ENCODE measurements at regions not wholly inside any gene's neighbourhood (a gene's known extent, or its start where the extent isn't known, plus 50 kb on each side); places are given as distances from the start of the nearest gene placed in this dataset.

DNA sequence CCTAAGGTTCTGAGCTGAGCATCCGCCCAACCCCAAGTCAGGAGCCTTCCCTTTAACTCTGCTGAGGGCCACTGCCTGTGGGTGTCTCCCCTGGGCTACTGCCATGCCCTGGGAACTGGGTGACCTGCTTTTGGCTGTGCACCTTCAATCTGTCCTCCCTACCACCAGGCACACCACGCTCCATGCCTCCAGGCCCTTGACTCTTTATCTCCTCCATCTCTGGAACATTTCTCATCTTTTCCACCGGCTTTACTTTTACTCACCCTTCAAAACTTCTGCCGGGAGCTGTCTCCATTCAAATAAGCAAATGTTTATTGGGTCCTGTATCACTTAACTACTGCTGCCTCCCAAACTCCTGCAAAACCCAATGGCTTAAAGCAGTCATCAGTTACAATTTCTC is 83.3 kb upstream of the NHSL1 start:
- H3K36me3 Mint-ChIP-seq (ENCODE audit: insufficient read depth, unreplicated experiment) = no peaks in the 10 kb centered on the region
- no peak overlapping the region for H3K4me3 Mint-ChIP-seq (ENCODE audit: low read depth, unreplicated experiment)
- no peaks in the 10 kb centered on the region for H3K9me3 Mint-ChIP-seq (ENCODE audit: low read depth, unreplicated experiment)
- DNase-seq = no peak
- H3K4me1 Mint-ChIP-seq (ENCODE audit: low read depth, unreplicated experiment) = no peaks in the 10 kb centered on the region
- no peak overlapping the region for H3K27ac Mint-ChIP-seq (ENCODE audit: unreplicated experiment)
- intact Hi-C loops (cut with micrococcal nuclease; ENCODE audit: unreplicated experiment) = no loop called here
- no peak for TF ChIP-seq CTCF (IDR thresholded peaks at IDR 0.05; ENCODE audit: unreplicated experiment)
- no TSS peak for BruUV-seq (replicated peaks)
- H3K27me3 Mint-ChIP-seq (ENCODE audit: unreplicated experiment) = no peaks in the 10 kb centered on the region
- CTCF ChIA-PET = no interaction called here

- intact Hi-C loops (cut with micrococcal nuclease; ENCODE audit: unreplicated experiment) = no loop called here
- H3K4me1 Mint-ChIP-seq (ENCODE audit: low read depth, unreplicated experiment) = peaks cover 14% of the 10 kb centered on the region
- BruUV-seq (replicated peaks) = no TSS peak
- CTCF ChIA-PET = interaction anchor here (0.6 kb wide), 1 partner anchor 179 kb away, joined by 3 read pairs; no protein-coding TSS in a partner anchor
- DNase-seq = no peak
- H3K27ac Mint-ChIP-seq (ENCODE audit: unreplicated experiment) = no peak overlapping the region
- TF ChIP-seq CTCF (IDR thresholded peaks at IDR 0.05; ENCODE audit: unreplicated experiment) = no peak
- no peaks in the 10 kb centered on the region for H3K9me3 Mint-ChIP-seq (ENCODE audit: low read depth, unreplicated experiment)
- H3K4me3 Mint-ChIP-seq (ENCODE audit: low read depth, unreplicated experiment) = no peak overlapping the region
- H3K27me3 Mint-ChIP-seq (ENCODE audit: unreplicated experiment) = no peaks in the 10 kb centered on the region
- no peaks in the 10 kb centered on the region for H3K36me3 Mint-ChIP-seq (ENCODE audit: insufficient read depth, unreplicated experiment)
These were observed 87.3 kb upstream of the NHSL1 start for GRCh38 chr6:138586638-138587037.

- CTCF ChIA-PET = no interaction called here
- H3K36me3 Mint-ChIP-seq (ENCODE audit: insufficient read depth, unreplicated experiment) = no peaks in the 10 kb centered on the region
- H3K4me1 Mint-ChIP-seq (ENCODE audit: low read depth, unreplicated experiment) = peaks cover 28% of the 10 kb centered on the region
- no peaks in the 10 kb centered on the region for H3K9me3 Mint-ChIP-seq (ENCODE audit: low read depth, unreplicated experiment)
- no peak overlapping the region for H3K27ac Mint-ChIP-seq (ENCODE audit: unreplicated experiment)
- no peak overlapping the region for H3K4me3 Mint-ChIP-seq (ENCODE audit: low read depth, unreplicated experiment)
- H3K27me3 Mint-ChIP-seq (ENCODE audit: unreplicated experiment) = no peaks in the 10 kb centered on the region
- intact Hi-C loops (cut with micrococcal nuclease; ENCODE audit: unreplicated experiment) = loop anchor here (1.0 kb wide), 1 partner anchor 177 kb away; no protein-coding TSS in a partner anchor
- peak; percentile 66 for TF ChIP-seq CTCF (IDR thresholded peaks at IDR 0.05; ENCODE audit: unreplicated experiment)
- no TSS peak for BruUV-seq (replicated peaks)
- peak; percentile 24 for DNase-seq
These were observed 89.6 kb upstream of the NHSL1 start for GRCh38 chr6:138588805-138589434.

DNA sequence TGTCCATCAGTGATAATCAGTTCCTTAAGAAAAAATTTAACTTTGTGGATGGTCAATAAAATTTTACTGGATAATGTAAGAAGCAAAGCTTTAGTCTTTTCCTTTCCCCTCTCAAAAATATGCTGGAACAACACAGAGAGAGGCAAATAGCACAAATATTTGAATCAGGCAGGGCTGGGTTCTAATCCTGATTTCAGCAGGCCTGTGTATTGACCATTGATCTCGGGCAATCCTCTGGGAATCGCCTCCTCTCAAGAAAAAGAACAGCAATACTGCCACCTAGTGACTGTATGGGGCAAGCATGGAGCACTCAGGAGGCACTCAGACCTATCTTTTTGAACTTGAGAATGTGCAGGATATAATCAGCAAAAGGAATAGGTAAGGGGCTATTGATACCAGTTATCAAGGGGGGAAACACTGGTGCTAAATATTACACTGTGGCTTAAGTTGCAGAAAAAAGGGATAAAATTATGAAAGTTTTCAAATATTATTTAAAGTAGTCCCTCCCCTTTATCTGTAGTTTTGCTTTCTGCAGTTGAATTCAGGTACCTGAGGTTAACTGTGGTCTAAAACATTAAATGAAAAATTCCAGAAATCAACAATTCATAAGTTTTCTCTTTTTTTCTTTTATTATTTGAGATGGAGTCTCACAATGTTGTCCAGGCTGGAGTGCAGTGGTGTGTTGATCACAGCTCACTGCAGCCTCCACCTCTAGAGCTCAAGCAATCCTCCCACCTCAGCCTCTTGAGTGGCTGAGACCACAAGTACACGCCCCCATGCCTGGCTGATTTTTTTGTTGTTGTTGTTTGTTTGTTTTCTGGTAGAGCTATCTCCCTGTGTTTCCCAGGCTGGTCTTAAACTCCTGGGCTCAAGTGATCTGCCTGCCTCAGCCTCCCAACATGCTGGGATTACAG is 91.8 kb upstream of the NHSL1 start:
- Mint-ChIP-seq H3K36me3 (ENCODE audit: insufficient read depth, unreplicated experiment) (no peaks in the 10 kb centered on the region), H3K27ac (ENCODE audit: unreplicated experiment) (peak overlapping the region; percentile 45), H3K4me3 (ENCODE audit: low read depth, unreplicated experiment) (no peak overlapping the region), H3K27me3 (ENCODE audit: unreplicated experiment) (no peaks in the 10 kb centered on the region), H3K9me3 (ENCODE audit: low read depth, unreplicated experiment) (no peaks in the 10 kb centered on the region), H3K4me1 (ENCODE audit: low read depth, unreplicated experiment) (peaks cover 34% of the 10 kb centered on the region)
- intact Hi-C loops (cut with micrococcal nuclease; ENCODE audit: unreplicated experiment) = loop anchor here (5.0 to 10.0 kb wide), 2 partner anchors 101 to 166 kb away; no protein-coding TSS in a partner anchor
- CTCF ChIA-PET = no interaction called here
- no TSS peak for BruUV-seq (replicated peaks)
- peak; percentile 35 for TF ChIP-seq CTCF (IDR thresholded peaks at IDR 0.05; ENCODE audit: unreplicated experiment)
- peak; percentile 63 for DNase-seq

Measured in Calu3 (cell line).